Endometrial microvascular endothelial cells (primary cell): ENCODE measurements at regions not wholly inside any gene's neighbourhood (a gene's known extent, or its start where the extent isn't known, plus 50 kb on each side); places are given as distances from the start of the nearest gene placed in this dataset.

Experiments used
- in situ Hi-C: cut with HindIII; loops from 2 replicates; pipeline ENCODE4 v1.10.0; 2017; ENCODE audit warnings: low sequenced_read_pairs, low pct_unique_long_range_greater_than_20kb; ENCODE audit errors: inconsistent ontology term

DNA sequence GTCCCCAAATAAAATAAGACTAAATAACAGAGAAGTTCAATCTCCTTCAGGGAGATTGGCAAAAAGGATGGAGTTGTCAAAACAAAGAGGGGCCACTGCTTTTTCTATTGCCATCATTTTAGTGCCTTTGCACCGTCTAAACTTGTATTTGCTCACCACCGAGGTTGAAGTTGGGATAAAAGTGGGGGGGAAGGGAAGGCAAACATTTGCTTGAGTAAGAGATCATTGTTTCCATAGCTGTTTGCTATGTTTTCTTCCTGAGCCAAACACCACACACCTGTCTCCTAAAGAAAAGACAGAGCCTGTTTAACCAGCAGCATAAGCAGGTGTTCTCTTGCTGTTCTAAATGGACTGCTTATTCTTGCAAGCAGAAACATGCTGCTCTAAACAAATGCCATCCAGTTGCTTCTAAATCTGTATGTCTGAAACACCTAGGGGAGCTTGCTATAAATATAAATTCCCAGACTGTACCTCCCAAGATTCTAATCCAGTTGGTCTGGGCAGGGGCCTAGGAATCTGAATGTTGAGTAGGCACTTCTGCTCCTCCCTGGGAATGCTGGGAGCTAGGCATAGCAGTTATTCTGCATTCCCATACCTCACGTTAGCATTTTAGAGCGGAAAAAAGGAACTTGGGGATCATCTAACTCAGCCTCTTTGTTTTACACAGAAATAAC, 179.4 kb upstream of the ARL4C start:
- in situ Hi-C loops: no loop called here

GRCh38 chr2:234674781-234675201, 177.9 kb upstream of the ARL4C start:
- in situ Hi-C loops: no loop called here

- in situ Hi-C loops: no loop called here
These were observed 177.3 kb upstream of the ARL4C start for GRCh38 chr2:234673961-234674759.

DNA sequence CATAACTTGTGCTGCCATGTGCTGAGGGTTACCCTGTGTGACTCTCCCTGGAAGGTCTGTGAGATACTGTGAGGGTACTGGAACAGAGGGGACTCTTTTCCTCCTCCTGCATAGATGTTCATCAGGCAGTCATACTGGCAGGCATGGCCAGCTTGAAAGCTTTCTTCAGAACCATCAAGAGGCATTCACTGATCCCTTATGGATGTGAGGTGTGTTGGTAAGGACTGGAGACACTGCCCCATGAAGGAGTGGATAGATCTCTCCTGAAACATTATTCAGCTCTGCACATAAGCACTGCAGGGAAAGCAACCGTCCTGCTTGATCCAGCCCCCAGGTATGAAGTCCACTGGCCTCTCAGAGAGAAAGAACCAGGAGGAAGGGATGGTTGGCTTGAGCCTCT, 176.6 kb upstream of the ARL4C start:
- in situ Hi-C loops: no loop called here

- in situ Hi-C loops: no loop called here
These were observed 175.7 kb upstream of the ARL4C start for GRCh38 chr2:234672498-234673150.

DNA sequence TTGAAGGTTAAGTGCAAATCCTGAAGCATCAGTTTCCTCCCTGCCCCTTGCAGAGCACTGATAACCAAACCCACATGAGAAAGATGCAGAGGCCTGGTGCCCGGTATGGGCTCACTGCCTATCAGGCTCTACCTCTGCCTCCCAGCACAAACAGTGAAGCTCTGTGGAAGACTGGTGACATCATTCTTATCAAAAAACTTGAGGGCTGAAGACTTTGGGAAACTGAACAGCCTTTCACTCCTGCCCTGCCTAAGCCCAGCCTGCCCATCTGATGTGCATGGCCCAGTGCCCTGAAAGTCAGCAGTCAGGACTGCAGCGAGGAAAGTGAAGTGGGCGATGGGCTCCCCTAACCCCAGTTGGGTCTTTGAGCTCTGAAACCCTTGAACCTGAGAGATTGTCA, 174.8 kb upstream of the ARL4C start:
- in situ Hi-C loops: no loop called here

DNA sequence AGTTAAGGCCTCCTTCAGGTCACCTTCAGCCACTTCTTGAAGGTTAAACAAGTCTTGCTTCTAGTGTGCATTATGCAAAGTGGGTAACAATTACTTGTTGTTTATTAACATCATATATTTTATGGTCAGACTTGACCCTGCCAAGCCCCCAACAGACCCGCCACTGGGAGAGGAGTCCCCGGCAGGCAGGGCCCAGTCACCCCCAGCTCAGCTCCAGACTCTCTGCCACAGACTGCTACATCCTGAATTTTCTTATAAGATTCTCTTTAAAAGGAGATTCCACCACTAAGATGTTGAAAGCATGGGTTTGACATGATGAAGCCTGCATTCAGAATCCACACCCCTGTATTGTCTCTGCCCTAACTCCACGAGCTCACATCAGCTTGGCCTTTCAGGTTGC, 174.3 kb upstream of the ARL4C start:
- in situ Hi-C loops: no loop called here

DNA sequence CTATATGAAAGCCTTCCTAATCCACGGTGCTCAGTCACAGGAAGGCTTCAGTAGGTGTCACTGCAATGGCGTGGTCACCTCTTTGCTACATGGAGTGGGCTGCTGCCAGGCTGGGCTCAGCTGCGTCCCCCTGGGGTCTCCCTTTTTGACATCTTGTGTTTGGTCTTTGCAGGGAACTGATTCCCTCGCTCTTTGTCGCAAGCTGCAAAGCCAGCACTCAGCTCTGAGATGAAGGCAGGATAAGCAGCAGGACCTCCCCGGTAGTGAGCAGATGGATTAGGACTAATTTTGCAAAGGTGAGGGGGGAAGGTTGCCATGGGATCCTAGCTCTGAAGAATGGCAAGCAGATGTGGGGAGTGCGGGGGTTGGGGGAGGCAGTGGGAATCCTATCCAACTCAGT, 173.9 kb upstream of the ARL4C start:
- in situ Hi-C loops: no loop called here

DNA sequence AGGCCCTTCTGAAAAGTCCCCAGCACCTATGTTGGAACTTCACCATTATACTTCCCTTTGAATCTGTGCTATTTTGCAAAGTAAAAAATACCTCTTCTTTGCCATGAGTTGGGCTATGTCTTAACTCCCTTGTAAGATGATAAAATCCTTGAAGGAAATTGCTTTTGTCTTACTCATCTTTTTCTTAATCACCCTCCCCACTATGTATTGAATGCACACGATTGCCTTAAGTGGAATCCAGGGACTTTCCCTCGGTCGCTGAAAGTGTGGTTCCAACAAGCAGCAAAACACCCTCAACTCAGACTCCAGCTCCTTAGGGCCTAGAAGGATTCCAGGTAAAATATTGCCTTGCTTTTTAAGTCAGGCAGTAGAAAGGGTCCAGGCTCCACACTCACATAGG, 173.2 kb upstream of the ARL4C start:
- in situ Hi-C loops: no loop called here

- in situ Hi-C loops: no loop called here
These were observed 172.7 kb upstream of the ARL4C start for GRCh38 chr2:234669621-234670020.

- in situ Hi-C loops: no loop called here
These were observed 172.1 kb upstream of the ARL4C start for GRCh38 chr2:234669001-234669400.

GRCh38 chr2:234666911-234667310, 170.0 kb upstream of the ARL4C start:
- in situ Hi-C loops: no loop called here

DNA sequence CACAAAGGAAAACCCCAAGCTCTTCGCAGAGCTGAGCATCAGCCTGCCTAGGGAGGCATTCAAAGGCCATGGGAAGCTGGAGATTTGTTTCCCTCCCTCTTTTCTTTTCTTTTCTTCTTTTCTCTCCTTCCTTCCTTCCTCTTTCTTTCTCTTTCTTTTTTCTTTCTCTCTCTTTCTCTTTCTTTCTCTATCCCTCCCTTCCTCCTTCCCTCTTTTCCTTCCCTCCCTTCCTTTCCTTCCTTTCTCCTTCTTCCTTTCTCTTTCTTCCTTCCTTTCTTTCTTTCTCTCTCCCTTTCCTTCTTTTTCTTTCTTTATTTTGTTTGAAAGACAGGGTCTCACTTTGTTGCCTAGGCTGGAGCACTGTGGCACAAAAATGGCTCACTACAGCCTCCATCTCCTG, 168.4 kb upstream of the ARL4C start:
- in situ Hi-C loops: no loop called here

DNA sequence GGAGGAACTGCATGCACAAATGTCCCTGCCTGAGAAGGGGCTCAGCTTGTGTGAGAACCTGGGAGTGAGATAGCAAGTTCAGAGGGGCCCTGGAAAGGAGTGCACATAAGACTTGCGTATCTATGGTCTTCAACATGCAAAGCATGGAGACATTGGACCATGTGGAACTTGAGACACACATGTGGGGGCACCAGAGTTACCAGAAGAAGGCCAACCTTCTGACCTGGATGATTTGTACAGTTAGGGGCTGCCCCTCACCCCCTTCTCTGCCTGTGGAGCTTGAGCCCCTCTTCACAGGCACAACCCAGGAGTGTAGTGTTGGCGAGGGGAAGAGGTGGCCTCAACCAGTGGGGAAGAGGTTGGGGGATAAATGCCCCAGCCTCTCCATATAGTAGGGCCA, 165.0 kb upstream of the ARL4C start:
- in situ Hi-C loops: no loop called here

DNA sequence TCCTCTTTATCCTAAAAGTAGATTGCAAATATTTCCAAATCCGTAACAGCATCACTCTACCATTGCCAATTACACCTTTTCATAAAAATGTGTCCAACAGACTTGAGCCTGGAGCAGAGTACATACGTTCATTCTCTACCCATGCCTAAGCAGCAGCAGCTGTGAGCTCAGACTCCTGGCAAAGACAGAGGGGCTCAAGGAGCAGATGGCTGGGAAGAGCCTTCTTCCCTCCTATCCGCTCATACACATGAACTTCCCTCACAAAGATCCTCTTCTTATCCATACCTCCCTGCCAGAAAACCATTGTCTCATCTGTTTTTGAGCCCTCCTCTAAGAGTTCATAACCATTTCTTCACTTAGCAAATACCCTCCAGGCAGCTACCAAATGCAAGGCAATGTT, 164.3 kb upstream of the ARL4C start:
- in situ Hi-C loops: no loop called here

DNA sequence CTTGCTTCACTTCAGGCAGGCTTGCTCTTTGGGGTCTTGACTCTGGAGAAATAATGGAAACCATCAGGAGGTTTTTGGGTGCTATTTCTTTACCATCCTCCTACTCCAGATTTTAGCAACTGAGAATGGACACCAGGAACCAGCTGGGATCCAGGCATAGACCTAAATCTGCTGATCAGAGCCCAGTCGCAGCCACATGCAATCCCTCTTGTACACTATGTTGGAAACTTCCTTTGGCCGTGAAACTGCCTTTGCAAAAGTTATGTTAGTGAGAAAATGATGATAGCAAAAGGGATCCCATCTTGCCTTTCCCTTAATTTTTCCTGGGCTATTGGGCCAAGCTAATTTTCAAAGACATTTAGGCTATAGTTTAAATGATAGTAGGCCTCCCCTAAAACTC, 158.8 kb upstream of the ARL4C start:
- in situ Hi-C loops: no loop called here

DNA sequence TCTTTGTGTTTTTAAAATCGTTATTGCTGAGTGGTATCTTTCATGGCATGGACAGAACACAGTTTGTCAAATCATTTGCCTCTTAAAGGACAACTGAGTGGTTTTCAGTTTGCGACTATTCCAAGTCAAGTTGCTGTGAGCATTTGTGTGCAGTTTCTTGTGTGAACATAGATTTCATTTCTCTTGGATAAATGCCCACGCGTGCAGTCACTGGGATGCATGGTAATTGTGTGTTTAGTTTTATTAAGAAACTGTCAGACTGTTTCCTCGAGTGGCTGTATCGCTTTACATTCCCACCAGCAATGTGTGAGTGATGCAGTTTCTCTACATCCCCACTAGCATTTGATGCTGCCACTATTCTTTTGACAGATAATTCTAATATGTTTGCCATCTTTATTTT, 154.0 kb upstream of the ARL4C start:
- in situ Hi-C loops: no loop called here

- in situ Hi-C loops: no loop called here
These were observed 153.1 kb upstream of the ARL4C start for GRCh38 chr2:234649951-234650350.

DNA sequence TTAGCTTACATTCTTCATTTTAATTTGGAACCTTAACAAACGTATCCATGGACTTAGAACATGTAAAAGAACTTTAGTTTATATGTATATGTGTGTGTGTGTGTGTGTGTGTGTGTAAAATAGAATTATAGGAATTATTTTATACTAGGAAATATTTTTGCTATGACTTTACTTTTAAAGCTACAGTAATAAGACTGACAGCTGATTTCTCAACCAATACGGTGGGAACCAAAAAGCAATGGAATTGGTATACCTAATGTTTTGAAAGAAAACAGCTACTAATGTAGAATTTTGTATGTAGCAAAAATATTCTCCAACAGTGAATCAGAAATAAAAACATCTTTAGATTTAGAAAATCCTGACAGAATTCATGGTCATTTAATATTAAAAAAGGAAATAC, 146.5 kb upstream of the ARL4C start:
- in situ Hi-C loops: no loop called here

DNA sequence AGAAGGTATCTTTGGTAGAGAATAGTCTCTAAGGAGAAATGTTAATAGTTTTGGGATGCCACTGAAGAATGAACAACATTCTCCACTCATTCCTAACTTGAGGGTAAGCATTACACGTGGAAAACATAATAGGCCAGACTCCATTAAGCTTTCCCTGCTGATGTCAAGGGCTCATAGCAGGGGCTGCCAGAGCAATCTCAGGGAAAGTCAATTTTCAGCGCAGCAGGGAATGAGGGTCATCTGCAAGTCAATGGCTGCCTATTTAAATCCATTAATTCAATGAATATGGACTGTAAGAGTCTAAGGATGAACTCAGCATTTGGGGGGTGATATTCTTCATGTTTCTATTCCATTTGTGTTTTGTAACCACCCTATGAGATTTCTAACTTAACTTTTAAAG, 144.2 kb upstream of the ARL4C start:
- in situ Hi-C loops: no loop called here
